KMS-11 (cell line): ENCODE measurements at regions not wholly inside any gene's neighbourhood (a gene's known extent, or its start where the extent isn't known, plus 50 kb on each side); places are given as distances from the start of the nearest gene placed in this dataset.

Experiments used
- H2AFZ ChIP-seq: fragments of 200-600 bp; sonication (generic); 2 replicates; pipeline ENCODE4 v1.6.1; 2016; ENCODE audit warnings: antibody characterized with exemption, mixed run types, low read depth
- H3K27ac ChIP-seq: fragments of 200-600 bp; sonication (generic); 2 replicates; pipeline ENCODE4 v1.6.1; 2016; ENCODE audit warnings: mild to moderate bottlenecking, mixed run types
- H3K27me3 ChIP-seq: fragments of 200-600 bp; sonication (generic); 2 replicates; pipeline ENCODE4 v1.6.1; 2017; ENCODE audit warnings: mild to moderate bottlenecking, low read depth, mixed run types, moderate library complexity; ENCODE audit not compliant: insufficient read depth
- H3K36me3 ChIP-seq: fragments of 200-600 bp; sonication (generic); 2 replicates; pipeline ENCODE4 v1.6.1; 2017; ENCODE audit warnings: mild to moderate bottlenecking, mixed run types; ENCODE audit not compliant: insufficient read depth
- H3K4me1 ChIP-seq: fragments of 200-600 bp; sonication (generic); 2 replicates; pipeline ENCODE4 v1.6.1; 2016; ENCODE audit warnings: mild to moderate bottlenecking, low read depth, mixed run types; ENCODE audit not compliant: poor library complexity, severe bottlenecking
- H3K4me2 ChIP-seq: fragments of 200-600 bp; sonication (generic); 2 replicates; pipeline ENCODE4 v1.7.0; 2016; ENCODE audit warnings: mild to moderate bottlenecking, mixed run types
- H3K4me3 ChIP-seq: fragments of 200-600 bp; sonication (generic); IDR thresholded peaks from 2 replicates; pipeline ENCODE4 v1.6.1; 2017; ENCODE audit warnings: low read depth, low read length, mixed read lengths; ENCODE audit not compliant: insufficient read depth
- H3K79me2 ChIP-seq: fragments of 200-600 bp; sonication (generic); 2 replicates; pipeline ENCODE4 v1.6.1; 2016; ENCODE audit warnings: low read depth, mixed run types; ENCODE audit not compliant: insufficient read depth
- H3K9ac ChIP-seq: fragments of 200-600 bp; sonication (generic); 2 replicates; pipeline ENCODE4 v1.6.1; 2016; ENCODE audit warnings: mild to moderate bottlenecking, mixed run types
- H4K20me1 ChIP-seq: fragments of 200-600 bp; sonication (generic); 2 replicates; pipeline ENCODE4 v1.6.1; 2016; ENCODE audit warnings: mild to moderate bottlenecking, mixed run types; ENCODE audit not compliant: insufficient read depth
- CTCF ChIP-seq: fragments of 200-600 bp; sonication (generic); conservative IDR thresholded peaks from 2 replicates; pipeline ENCODE4 v1.6.1; 2017; ENCODE audit warnings: low read depth, mild to moderate bottlenecking, antibody characterized with exemption, low read length, moderate library complexity, mixed read lengths

- no peak overlapping the region for H3K4me2 ChIP-seq
- H3K79me2 ChIP-seq, result no peaks in the 10 kb centered on the region
- no peak overlapping the region for H2AFZ ChIP-seq
- no peak overlapping the region for H3K4me3 ChIP-seq
- H3K27ac ChIP-seq, result no peak overlapping the region
- H4K20me1 ChIP-seq, result no peaks in the 10 kb centered on the region
- H3K9ac ChIP-seq, result no peak overlapping the region
- H3K36me3 ChIP-seq, result no peaks in the 10 kb centered on the region
- H3K4me1 ChIP-seq, result no peaks in the 10 kb centered on the region
- no peak for TF ChIP-seq CTCF
- no peaks in the 10 kb centered on the region for H3K27me3 ChIP-seq
These were observed 324.9 kb downstream of the CCDC85A start for GRCh38 chr2:56508662-56509061.

- H3K27me3 ChIP-seq, result no peaks in the 10 kb centered on the region
- H3K36me3 ChIP-seq, result no peaks in the 10 kb centered on the region
- no peak overlapping the region for H3K4me2 ChIP-seq
- H3K27ac ChIP-seq, result no peak overlapping the region
- no peak overlapping the region for H3K9ac ChIP-seq
- TF ChIP-seq CTCF, result no peak
- H3K4me3 ChIP-seq, result no peak overlapping the region
- no peak overlapping the region for H2AFZ ChIP-seq
- no peaks in the 10 kb centered on the region for H4K20me1 ChIP-seq
- H3K4me1 ChIP-seq, result no peaks in the 10 kb centered on the region
- no peaks in the 10 kb centered on the region for H3K79me2 ChIP-seq
These were observed 326.8 kb downstream of the CCDC85A start for GRCh38 chr2:56510610-56511009.

- Histone ChIP-seq H3K79me2 (no peaks in the 10 kb centered on the region), H3K27me3 (no peaks in the 10 kb centered on the region), H4K20me1 (no peaks in the 10 kb centered on the region), H3K4me1 (no peaks in the 10 kb centered on the region), H3K36me3 (no peaks in the 10 kb centered on the region), H3K4me2 (no peak overlapping the region), H2AFZ (no peak overlapping the region), H3K27ac (no peak overlapping the region), H3K4me3 (no peak overlapping the region), H3K9ac (no peak overlapping the region)
- no peak for TF ChIP-seq CTCF
These were observed 331.6 kb downstream of the CCDC85A start for GRCh38 chr2:56515399-56515798.

- Histone ChIP-seq H3K9ac (no peak overlapping the region), H3K79me2 (no peaks in the 10 kb centered on the region), H3K4me2 (no peak overlapping the region), H3K4me1 (no peaks in the 10 kb centered on the region), H2AFZ (no peak overlapping the region), H3K27ac (no peak overlapping the region), H4K20me1 (no peaks in the 10 kb centered on the region), H3K27me3 (no peaks in the 10 kb centered on the region), H3K4me3 (no peak overlapping the region), H3K36me3 (no peaks in the 10 kb centered on the region)
- TF ChIP-seq CTCF, result no peak
These were observed 336.0 kb downstream of the CCDC85A start for GRCh38 chr2:56519806-56520205.

GRCh38 chr2:56522605-56523089 is 338.9 kb downstream of the CCDC85A start:
- TF ChIP-seq CTCF, result no peak
- Histone ChIP-seq H3K79me2 (no peaks in the 10 kb centered on the region), H3K4me2 (no peak overlapping the region), H3K9ac (no peak overlapping the region), H3K27ac (no peak overlapping the region), H3K4me3 (no peak overlapping the region), H2AFZ (no peak overlapping the region), H3K27me3 (no peaks in the 10 kb centered on the region), H4K20me1 (no peaks in the 10 kb centered on the region), H3K4me1 (no peaks in the 10 kb centered on the region), H3K36me3 (no peaks in the 10 kb centered on the region)
